ENCODE measurements at regions not wholly inside any gene's neighbourhood (a gene's known extent, or its start where the extent isn't known, plus 50 kb on each side); places are given as distances from the start of the nearest gene placed in this dataset.
A peak's percentile ranks its signal among the peaks of the same experiment; 100 is the strongest.

GRCh38 chr5:163912046-163912445, 406.6 kb downstream of the MAT2B start:
- H3K4me1 ChIP-seq = no peaks in the 10 kb centered on the region
- H3K36me3 ChIP-seq = no peaks in the 10 kb centered on the region
- intact Hi-C loops (cut with DNase I) = no loop called here
- FAIRE-seq (no peak), DNase-seq (no peak), ATAC-seq (no peak)
- H3K27ac ChIP-seq = no peak overlapping the region
- no peak for TF ChIP-seq CTCF (IDR thresholded peaks at IDR 0.05)
- H3K9me3 ChIP-seq = no peaks in the 10 kb centered on the region
- 69 to 88% methylated on average over 4 of the region's 4 CpGs for WGBS, 2 donors
- no peaks in the 10 kb centered on the region for H3K27me3 ChIP-seq
- no peak overlapping the region for H3K4me3 ChIP-seq

GRCh38 chr5:163913548-163913947, 408.1 kb downstream of the MAT2B start:
- no peak for FAIRE-seq
- no peak for DNase-seq
- no peak overlapping the region for H3K4me3 ChIP-seq
- no peak for ATAC-seq
- H3K9me3 ChIP-seq = no peaks in the 10 kb centered on the region
- H3K4me1 ChIP-seq = no peaks in the 10 kb centered on the region
- intact Hi-C loops (cut with DNase I) = no loop called here
- no peaks in the 10 kb centered on the region for H3K36me3 ChIP-seq
- no peak overlapping the region for H3K27ac ChIP-seq
- no peak for TF ChIP-seq CTCF (IDR thresholded peaks at IDR 0.05)
- H3K27me3 ChIP-seq = no peaks in the 10 kb centered on the region
- WGBS, 2 donors = 53 to 70% methylated on average over 3 of the region's 3 CpGs

GRCh38 chr5:163914910-163915309, 409.5 kb downstream of the MAT2B start:
- Histone ChIP-seq H3K4me3 (no peak overlapping the region), H3K9me3 (no peaks in the 10 kb centered on the region), H3K4me1 (no peaks in the 10 kb centered on the region), H3K27me3 (no peaks in the 10 kb centered on the region), H3K36me3 (no peaks in the 10 kb centered on the region), H3K27ac (no peak overlapping the region)
- FAIRE-seq (no peak), ATAC-seq (no peak), DNase-seq (peak in 1 of 6 donors; percentile 23)
- TF ChIP-seq CTCF (IDR thresholded peaks at IDR 0.05) = no peak
- WGBS, 2 donors = 54 to 64% methylated on average over 5 of the region's 5 CpGs
- intact Hi-C loops (cut with DNase I) = no loop called here

GRCh38 chr5:163915481-163915961, 410.1 kb downstream of the MAT2B start:
- intact Hi-C loops (cut with DNase I) = no loop called here
- Histone ChIP-seq H3K27me3 (no peaks in the 10 kb centered on the region), H3K27ac (peak overlapping the region in 1 of 4 donors; percentile 25), H3K4me1 (no peaks in the 10 kb centered on the region), H3K4me3 (no peak overlapping the region), H3K9me3 (no peaks in the 10 kb centered on the region), H3K36me3 (no peaks in the 10 kb centered on the region)
- ATAC-seq = peak in 3 of 4 donors; percentile 30 to 81 (median 62)
- WGBS, 2 donors = 51 to 53% methylated on average over 9 of the region's 9 CpGs
- peak in 1 of 6 donors; percentile 22 for DNase-seq
- no peak for TF ChIP-seq CTCF (IDR thresholded peaks at IDR 0.05)
- no peak for FAIRE-seq

GRCh38 chr5:163916376-163916775, 411.0 kb downstream of the MAT2B start:
- DNase-seq (peak in 1 of 6 donors; percentile 24), ATAC-seq (peak in 2 of 4 donors; percentile 69 to 85), FAIRE-seq (no peak)
- WGBS, 2 donors = 84 to 85% methylated on average over 2 of the region's 2 CpGs
- Histone ChIP-seq H3K4me3 (no peak overlapping the region), H3K4me1 (no peaks in the 10 kb centered on the region), H3K27me3 (no peaks in the 10 kb centered on the region), H3K27ac (peak overlapping the region in 1 of 4 donors; percentile 25), H3K9me3 (no peaks in the 10 kb centered on the region), H3K36me3 (no peaks in the 10 kb centered on the region)
- TF ChIP-seq CTCF (IDR thresholded peaks at IDR 0.05) = no peak
- intact Hi-C loops (cut with DNase I) = no loop called here

Measured in pancreas (tissue), 10 donors.